NCI-H774 (cell line): ENCODE measurements at regions not wholly inside any gene's neighbourhood (a gene's known extent, or its start where the extent isn't known, plus 50 kb on each side); places are given as distances from the start of the nearest gene placed in this dataset.
"Not testable (repeated sequence)": the region's sequence is repeated elsewhere in the genome, so short reads cannot be mapped to it uniquely, and the experiment has no call there.

Experiments
- DNase-seq: peaks from one replicate; lab custom pipeline; 2025; lab: John Stamatoyannopoulos, UW

- no peak for DNase-seq
Measured at GRCh38 chr9:85487872-85488271, 253.9 kb downstream of the AGTPBP1 start.

GRCh38 chr9:85484235-85484634, 257.5 kb downstream of the AGTPBP1 start:
- no peak for DNase-seq

GRCh38 chr9:85483208-85483607, 258.5 kb downstream of the AGTPBP1 start:
- no peak for DNase-seq

DNA sequence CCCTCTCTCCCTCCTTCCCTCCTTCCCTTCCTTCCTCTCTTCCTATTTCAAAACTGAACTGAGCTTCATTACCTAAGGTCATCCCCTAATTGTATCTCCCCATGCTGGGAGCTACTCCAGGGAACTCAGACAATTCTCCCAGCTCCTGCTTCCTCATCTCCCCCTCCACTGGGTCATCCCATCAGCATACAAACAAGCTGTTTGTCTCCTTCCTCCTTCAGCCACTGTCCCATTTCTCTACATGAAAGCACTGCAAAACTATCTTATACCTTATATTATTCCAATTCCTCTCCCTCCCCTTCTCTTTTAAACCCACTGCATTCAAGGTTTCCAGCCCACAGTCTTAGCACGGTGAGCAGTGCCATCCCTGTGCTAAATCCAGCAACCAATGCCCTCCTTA, 262.4 kb downstream of the AGTPBP1 start:
- no peak for DNase-seq

DNA sequence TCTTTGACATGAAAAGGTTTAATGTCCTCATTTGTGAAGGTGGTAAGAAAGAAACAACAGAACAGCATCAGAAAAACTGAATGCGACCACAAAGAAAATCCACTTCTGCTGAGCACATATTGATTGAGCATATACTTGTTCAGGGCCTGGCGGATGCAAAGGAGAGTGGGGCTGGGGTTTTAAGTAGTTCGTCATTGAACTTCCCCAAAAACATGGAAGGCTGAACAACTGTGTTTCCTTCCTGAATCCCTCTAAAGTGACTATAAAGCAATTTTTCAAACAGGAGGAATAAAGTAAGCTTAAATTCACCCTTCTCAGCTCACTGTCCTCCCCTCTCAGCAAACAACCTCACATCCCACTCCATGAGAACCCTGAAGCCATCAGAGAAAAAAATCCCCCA, 262.9 kb downstream of the AGTPBP1 start:
- DNase-seq: no peak

- not testable (repeated sequence) for DNase-seq
Measured at GRCh38 chr9:85474896-85475295, 266.9 kb downstream of the AGTPBP1 start.

DNA sequence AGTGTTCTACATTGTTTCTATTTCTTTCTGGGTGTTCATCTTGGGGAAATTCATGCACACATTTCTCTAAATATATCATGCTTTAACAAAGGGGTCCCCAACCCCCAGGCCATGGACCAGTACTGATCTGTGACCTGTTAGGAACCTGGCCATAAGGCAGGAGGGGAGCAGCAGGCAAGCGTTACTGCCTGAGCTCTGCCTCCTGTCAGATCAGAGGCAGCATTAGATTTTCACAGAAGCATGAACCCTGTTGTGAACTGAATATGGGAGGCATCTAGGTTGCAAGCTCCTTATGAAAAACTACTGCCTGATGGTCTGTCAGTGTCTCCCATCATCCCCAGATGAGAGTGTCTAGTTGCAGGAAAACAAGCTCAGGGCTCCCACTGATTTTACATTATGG, 270.0 kb downstream of the AGTPBP1 start:
- no peak for DNase-seq

GRCh38 chr9:85469041-85469440, 272.7 kb downstream of the AGTPBP1 start:
- DNase-seq: no peak

GRCh38 chr9:85466834-85467233, 274.9 kb downstream of the AGTPBP1 start:
- no peak for DNase-seq

DNA sequence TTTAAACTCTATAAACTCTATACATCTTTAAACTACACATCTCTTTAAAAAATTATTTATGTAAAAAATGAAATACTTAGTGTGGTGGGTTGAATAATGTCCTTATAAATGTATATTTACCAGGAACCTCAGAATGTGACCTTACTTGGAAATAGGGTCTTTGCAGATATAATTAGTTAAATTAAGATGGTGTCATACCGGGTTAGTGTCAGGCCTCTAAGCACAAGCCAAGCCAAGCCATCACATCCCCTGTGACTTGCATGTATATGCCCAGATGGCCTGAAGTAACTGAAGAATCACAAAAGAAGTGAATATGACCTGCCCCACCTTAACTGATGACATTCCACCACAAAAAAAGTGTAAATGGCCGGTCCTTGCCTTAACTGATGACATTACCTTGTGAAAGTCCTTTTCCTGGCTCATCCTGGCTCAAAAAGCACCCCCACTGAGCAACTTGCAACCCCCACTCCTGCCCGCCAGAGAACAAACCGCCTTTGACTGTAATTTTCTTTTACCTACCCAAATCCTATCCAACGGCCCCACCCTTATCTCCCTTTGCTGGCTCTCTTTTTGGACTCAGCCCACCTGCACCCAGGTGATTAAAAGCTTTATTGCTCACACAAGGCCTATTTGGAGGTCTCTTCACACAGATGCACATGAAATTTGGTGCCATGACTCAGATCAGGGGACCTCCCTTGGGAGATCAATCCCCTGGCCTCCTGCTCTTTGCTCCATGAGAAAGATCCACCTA, 283.5 kb downstream of the AGTPBP1 start:
- not testable (repeated sequence) for DNase-seq

GRCh38 chr9:85453850-85454249, 287.9 kb downstream of the AGTPBP1 start:
- no peak for DNase-seq

GRCh38 chr9:85452841-85453240, 288.9 kb downstream of the AGTPBP1 start:
- no peak for DNase-seq

DNA sequence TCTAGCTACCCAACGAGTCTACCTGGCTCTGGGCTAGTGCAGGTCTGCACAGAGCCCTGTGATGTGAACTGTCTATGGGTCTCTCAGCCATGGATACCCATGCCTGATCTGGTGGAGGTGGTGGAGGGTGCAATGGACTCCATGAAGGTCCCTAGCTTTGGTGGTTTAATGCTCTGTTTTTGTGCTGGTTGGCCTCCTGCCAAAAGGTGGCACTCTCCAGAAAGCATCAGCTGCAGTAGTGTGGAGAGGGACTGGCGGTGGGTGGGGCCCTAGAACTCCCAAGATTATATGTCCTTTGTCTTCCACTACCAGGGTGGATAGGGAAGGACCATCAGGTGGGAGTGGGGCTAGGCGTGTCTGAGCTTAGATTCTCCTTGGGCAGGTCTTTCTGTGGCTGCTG, 290.1 kb downstream of the AGTPBP1 start:
- DNase-seq: no peak

GRCh38 chr9:85445887-85446286, 295.9 kb downstream of the AGTPBP1 start:
- DNase-seq: no peak

- DNase-seq: no peak
Measured at GRCh38 chr9:85444243-85444642, 297.5 kb downstream of the AGTPBP1 start.

GRCh38 chr9:85443190-85443598, 298.6 kb downstream of the AGTPBP1 start:
- DNase-seq: no peak

GRCh38 chr9:85439791-85440190, 302.0 kb downstream of the AGTPBP1 start:
- no peak for DNase-seq

GRCh38 chr9:85433956-85434355, 307.8 kb downstream of the AGTPBP1 start:
- not testable (repeated sequence) for DNase-seq

GRCh38 chr9:85433551-85433950, 308.2 kb downstream of the AGTPBP1 start:
- not testable (repeated sequence) for DNase-seq

DNA sequence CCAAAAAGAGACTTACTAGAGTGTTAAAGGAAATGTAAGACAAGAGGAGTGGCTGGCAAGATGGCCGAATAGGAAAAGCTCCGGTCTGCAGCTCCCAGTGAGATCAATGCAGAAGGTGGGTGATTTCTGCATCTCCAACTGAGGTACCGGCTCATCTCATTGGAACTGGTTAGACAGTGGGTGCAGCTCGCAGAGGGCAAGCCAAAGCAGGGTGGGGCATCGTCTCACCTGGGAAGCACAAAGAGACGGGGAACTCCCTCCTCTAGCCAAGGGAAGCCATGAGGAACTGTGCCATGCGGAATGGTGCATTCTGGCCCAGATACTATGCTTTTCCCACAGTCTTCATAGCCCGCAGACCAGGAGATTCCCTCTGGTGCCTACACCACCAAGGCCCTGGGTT, 308.7 kb downstream of the AGTPBP1 start:
- no peak for DNase-seq

DNA sequence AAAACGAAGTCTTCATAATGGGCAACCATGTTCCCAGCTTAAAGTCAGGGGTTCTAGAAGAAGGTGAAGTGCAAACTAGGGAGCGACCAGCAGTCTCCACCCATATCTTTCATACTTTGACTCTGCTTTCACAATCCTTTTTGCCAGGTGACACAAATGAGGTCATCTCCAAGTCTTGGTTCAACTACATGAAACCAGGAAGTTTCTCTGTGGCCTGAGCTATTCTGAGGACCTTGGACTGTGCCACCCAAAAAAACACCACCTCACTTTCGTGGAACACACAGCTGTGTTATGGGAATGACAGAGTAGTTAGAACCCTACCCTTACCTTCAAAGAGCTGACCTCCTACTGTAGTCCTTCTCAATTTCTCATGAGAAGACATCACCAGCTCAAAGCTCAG, 309.2 kb downstream of the AGTPBP1 start:
- no peak for DNase-seq

DNA sequence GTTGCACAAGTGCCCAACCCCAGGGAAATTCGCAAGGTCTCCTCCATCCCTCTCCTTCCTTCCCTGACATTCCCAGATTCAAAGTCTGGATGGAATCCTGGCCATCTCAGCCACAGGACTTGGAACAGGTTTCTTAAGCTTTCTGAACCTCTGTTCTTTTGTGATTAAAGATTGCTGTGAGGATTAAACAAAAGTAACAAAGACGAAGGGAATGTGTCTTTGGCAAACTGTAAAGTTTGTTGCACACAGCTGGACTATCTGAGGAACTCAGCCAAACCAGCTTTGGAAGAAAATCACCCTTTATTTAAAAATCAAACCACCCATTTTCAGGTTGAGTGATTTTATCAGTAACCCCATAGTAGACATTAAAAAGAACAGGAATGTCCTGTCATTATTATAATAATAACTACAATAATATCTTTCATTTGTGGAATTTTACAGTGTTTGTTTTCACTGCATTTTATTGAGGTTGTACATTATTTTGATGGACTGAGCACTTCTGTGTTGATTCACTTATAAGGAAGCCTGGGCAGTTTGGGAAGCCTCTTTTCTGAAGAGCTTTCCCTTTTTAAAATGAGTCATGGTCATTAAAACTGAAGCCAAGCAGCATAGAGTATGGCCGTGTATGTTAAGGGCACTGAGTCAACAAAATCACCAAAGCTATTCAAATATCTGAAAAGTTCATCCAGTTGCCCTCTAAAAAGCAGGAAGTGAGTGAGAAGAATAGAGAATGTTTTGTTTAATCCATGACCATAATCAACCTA, 310.2 kb downstream of the AGTPBP1 start:
- DNase-seq: no peak

DNA sequence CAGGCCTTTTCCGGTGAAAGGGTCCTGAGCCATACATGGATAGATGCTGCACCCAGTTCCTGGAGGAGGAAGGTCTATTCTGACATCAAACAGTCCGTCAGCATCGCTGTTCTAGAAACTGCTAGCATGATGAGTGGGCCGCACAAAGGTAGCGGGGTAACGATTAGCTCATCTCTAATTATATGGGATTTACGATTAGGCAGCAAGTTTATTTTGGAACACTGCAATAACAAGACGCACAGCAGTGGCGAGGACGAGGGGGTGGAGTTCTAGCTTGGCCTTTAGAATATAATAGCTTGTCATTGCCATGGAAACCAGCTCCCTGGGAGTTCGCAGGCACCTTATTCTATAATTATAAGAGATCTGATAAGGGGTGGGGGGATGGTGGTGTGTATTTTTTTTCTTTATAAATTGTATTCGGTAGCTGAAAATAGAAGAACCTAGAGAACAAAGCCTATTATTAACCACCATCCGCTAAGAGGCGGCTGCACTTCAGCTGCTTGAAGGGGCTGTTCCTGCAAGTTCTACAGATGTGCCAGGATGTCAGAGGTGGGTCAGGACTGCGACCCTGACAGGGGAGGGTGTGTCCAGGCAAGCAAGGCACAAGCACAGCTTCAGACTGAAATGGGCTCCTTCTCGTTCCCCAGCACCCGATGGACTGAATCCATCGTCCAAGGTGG, 311.0 kb downstream of the AGTPBP1 start:
- DNase-seq: no peak
